ACHN (cell line): ENCODE measurements at regions not wholly inside any gene's neighbourhood (a gene's known extent, or its start where the extent isn't known, plus 50 kb on each side); places are given as distances from the start of the nearest gene placed in this dataset.

ENCODE experiments used
- DNase-seq: peaks from one replicate; pipeline ENCODE4 v3.0.0-alpha.2; 2015
- in situ Hi-C: cut with HindIII; loops from 2 replicates; pipeline ENCODE4 v1.10.0; 2017; ENCODE audit warnings: low sequenced_read_pairs, low pct_ligation_motif_present, low pct_unique_long_range_greater_than_20kb

DNA sequence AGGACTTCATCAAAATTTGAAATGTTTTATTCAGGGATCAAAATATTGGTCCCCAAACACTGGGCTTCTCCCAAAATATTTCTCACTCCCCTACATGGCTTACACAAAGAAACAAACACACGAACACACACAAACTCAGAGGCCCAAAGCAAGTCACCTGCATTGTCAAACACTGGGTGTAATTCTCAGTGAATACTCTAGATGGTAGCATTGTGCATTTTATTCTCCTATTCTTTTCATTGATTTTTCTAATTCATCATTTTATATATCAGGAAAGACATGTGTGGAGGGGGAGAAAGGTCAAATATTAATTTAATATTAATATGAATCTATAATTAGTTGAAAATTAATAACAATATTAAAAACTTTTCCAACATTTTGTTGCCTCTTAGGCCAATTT is 72.3 kb upstream of the TNMD start:
- in situ Hi-C loops = no loop called here
- DNase-seq = peak; percentile 2

DNA sequence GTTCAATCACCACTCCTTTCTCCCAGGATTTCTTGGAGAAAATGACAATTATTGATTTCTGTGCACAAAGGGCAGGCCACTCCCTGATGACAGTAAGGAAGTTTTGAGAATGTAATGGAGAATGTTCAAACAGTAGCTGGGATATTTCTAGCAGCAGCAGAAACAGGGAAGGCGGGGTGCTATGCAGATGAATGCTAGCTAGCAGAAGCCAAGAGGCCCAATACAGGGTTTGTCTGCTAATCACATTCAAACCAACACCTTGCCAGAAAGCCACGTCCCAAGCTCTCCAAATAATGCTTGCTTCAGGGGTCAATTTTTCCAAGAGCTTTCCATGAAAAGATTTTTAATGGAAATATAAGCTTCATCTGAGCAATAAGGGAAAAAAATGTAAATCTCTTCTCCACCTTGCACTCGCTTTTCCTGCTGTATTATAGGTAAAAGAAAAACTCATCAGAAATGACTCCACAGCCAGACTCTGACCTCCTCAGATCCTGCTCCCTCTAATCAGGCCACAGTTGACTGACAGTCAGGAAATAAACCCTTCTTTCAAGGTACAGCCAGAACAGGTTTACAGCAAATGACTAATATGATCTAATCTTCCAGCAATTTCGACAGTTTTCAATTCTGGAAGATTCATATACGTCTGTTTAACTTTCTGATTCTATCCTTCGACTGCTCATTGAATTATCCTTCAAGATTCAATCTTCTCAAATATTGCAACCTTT is 84.7 kb upstream of the PCDH19 start:
- in situ Hi-C loops = no loop called here
- DNase-seq = no peak

DNA sequence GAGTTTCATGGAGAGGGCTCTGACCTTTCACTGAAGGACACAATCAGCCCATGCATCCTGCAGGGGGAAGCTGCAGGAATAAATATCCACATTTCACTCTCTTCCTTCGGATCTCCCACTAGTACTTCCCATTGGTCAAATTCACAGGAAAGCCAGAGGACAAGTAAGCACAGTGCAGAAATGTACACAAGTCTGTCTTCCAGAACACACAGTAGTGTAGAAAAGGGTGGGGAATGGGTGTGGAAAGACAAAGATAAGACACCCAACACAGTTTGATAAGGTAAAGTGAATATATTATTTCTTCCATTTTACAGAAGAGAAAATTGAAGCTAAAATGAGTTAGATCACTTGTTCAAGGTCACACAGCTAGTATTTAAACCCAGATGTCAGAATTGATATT is 81.1 kb upstream of the PCDH19 start:
- no peak for DNase-seq
- in situ Hi-C loops = no loop called here

DNA sequence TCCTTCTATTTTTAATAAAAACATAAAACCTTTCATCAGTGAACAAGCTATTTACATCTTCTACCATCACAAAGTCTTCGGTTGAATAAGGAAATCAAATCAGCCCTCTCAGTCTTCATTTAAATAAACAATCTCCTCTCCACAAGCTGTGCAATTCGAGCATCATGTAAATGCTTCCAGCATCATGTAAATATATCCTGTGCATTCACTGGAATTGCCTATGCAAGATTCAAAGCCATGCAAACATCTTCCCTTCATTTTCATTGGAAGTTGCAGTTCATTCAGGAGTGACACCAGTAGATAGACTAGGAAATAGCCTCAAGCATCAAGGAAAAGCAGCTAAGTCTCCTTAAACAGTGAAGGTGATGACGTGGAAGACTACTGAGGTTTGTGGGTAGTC is 77.7 kb upstream of the PCDH19 start:
- no peak for DNase-seq
- in situ Hi-C loops = no loop called here

DNA sequence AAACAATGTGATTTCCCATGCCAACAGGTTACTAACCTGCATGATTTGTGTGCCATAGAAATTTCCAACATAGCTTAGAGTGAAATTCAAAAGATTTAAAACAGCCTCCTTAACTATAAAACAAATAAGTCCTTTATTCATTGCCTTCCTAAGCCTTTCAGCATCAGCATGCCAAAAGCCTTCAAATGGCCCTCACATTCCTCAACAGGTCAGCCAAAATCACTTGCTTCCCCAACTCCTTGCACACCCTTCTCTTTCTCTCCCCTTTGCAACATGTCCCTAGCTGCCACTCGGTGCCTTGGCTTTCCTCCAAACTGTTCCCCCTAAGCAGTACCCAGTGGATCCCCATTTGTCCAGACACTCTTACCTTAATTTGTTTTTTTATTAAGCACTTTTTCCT is 74.9 kb upstream of the PCDH19 start:
- DNase-seq = no peak
- in situ Hi-C loops = no loop called here

DNA sequence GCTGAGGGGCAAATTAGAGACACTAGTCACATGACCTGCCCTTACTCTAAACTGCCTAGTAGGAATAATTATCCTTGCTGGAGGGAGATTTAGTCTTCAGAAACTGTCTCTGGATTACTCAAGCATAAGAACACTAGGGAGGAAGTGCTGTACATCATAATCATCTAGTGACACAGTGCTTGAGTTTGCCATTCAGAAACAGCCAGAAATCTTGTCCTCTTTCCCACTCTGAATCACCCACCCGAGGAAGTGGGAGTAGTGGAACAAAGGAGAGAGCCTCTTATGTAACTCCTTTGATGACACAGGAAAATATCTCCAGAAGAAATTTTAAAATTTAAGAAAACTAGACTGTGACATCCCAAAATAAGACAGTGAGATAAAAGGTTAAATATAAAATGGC is 69.3 kb upstream of the PCDH19 start:
- in situ Hi-C loops = no loop called here
- no peak for DNase-seq

DNA sequence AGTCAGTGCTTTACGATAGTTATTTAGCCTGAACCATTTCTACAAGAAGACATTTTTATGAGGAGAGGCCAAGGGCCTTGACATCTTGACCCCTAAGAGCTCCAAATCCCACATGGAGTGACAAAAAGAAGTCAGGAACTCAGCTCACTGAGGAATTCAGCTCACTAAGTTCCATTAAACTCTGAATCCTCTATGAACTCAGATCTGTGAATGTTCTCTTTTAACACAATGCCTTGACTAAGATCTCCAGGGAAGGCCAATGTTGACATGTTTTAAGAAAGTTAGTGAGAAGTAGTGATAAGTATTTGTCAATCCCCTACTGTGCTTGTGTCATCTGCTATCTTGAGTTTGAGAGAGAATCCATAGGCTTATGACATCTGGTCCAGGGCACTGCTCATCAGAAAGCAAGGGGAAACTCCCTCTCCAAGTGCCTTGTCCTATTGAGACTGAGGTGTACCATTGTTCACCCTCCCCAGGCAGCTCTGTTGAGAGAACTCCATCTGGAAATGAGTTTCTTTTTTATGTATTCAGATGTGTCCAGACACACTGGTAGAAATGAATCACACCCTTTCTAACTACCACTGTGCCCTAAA is 68.7 kb upstream of the PCDH19 start:
- in situ Hi-C loops = no loop called here

DNA sequence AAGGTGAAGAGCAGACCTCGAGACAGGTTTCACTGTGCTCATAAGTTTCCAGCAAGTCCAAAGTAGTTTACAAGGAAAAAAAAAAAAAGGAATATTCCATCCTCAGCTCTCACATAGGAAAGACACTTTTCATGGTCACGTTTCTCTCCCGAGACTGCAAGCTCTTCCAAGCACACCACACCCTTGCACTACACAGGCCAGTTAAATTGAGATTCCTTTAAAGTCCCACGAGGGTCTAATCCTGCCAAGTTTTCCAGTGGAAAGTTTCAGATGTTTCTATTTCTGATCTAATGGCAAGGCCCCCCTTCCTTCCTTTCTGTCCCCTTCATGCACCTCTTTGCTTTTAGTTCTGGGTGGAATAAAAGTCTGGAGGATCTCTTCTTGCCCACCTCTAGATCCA is 67.9 kb upstream of the PCDH19 start:
- no peak for DNase-seq
- in situ Hi-C loops = no loop called here

More for the DNA sequence above, 68.7 kb upstream of the PCDH19 start:
- no peak for DNase-seq

DNA sequence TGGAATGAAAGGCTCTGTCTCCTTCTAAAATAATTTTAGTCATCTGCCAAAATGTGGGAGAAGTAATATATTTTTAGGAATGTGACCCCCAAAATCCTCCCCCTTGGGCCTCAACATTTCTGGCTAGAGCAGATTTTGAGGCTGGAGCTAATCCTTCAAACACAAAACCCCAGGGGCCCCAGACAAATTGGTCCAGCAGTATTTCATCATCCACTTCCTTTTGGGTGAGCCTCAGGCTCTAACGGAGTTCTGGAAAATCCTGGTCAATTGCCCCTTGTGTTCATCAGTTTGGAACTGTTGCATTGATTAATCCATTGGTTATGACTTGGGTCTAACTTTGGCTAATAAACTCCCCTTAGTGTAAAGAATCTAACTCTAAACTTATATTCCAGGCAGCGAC is 67.4 kb upstream of the PCDH19 start:
- no peak for DNase-seq
- in situ Hi-C loops = no loop called here
